ENCODE measurements at regions not wholly inside any gene's neighbourhood (a gene's known extent, or its start where the extent isn't known, plus 50 kb on each side); places are given as distances from the start of the nearest gene placed in this dataset.

DNA sequence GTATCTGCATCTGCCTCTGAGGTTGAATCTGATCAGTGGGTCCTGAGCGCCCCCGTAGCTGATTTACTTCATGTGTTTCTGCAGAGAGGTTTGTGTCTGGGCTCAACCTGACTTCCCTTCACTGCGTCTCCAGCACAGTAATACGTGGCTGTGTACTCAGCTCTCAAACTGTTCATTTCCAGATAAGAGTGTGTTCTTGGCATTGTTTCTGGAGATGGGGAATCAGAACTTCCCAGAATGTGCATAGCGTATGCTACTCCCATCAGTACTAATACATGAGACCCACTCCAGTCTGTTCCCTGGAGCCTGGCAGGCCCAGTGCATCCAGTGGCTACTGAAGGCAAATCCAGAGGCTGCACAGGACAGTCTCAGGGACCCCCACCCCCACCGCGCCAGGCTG lies 1297.2 kb downstream of the TMEM121 start (continued):
- no peak for TF ChIP-seq NAIF1 (CRISPR knock-in tag; IDR thresholded peaks at IDR 0.05; ENCODE audit: borderline replicate concordance)
- TF ChIP-seq BRCA1 (CRISPR knock-in tag; IDR thresholded peaks at IDR 0.05), result no peak
- TF ChIP-seq ZNF614 (CRISPR knock-in tag; IDR thresholded peaks at IDR 0.05; ENCODE audit: borderline replicate concordance), result no peak

DNA sequence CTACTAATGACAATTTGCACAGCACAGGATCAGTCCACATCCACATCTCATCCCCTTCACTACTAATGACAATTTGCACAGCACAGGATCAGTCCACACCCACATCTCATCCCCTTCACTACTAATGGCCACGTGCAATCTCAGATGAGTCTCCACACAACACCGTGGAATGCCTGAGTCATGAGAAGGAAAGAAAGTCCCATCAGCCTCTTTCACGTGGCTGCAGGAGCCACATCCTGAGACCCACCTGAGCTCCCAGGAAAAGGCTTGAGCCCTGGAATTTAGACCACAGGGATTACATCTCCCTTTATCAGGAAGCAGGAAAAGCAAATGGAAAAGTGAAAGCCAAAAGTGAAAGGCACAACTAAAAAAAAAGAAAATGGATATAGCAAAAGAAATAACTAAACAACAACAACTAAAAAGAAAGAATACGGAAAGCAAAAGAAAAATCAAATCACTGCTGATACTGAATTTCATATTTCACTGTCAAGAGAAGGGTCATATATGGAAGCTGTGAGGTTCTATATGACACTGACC lies 1300.5 kb downstream of the TMEM121 start:
- no peak overlapping the region for H3K4me3 ChIP-seq (replicated peaks in 1 of 3; ENCODE audit: insufficient read depth in 1 of 3, low read depth in 2 of 3, low read length in 3 of 3)
- peaks cover 7% of the 10 kb centered on the region; the same call in 1 of the 2 replicates for H3K9me3 ChIP-seq (ENCODE audit: low read length)
- no peak overlapping the region for H3K27ac ChIP-seq (ENCODE audit: extremely low read length, insufficient read depth, low read length)
- no TSS peak for BruUV-seq (replicated peaks)
- DNase-seq (ENCODE audit: low spot score) (no peak), FAIRE-seq (no peak), ATAC-seq (no peak)
- H3K79me2 ChIP-seq (ENCODE audit: insufficient read depth, low read length), result no peaks in the 10 kb centered on the region
- TF ChIP-seq PHF5A (CRISPR knock-in tag; IDR thresholded peaks at IDR 0.05; ENCODE audit: low read depth, unreplicated experiment) (no peak), HIVEP1 (CRISPR knock-in tag; IDR thresholded peaks at IDR 0.05) (no peak), EP300 (IDR thresholded peaks at IDR 0.05; ENCODE audit: low read depth in 2 of 2, low read length in 2 of 2) (no peak), EP300 (CRISPR knock-in tag; IDR thresholded peaks at IDR 0.05; ENCODE audit: borderline replicate concordance) (no peak)
- TF ChIP-seq, protein P1, sequence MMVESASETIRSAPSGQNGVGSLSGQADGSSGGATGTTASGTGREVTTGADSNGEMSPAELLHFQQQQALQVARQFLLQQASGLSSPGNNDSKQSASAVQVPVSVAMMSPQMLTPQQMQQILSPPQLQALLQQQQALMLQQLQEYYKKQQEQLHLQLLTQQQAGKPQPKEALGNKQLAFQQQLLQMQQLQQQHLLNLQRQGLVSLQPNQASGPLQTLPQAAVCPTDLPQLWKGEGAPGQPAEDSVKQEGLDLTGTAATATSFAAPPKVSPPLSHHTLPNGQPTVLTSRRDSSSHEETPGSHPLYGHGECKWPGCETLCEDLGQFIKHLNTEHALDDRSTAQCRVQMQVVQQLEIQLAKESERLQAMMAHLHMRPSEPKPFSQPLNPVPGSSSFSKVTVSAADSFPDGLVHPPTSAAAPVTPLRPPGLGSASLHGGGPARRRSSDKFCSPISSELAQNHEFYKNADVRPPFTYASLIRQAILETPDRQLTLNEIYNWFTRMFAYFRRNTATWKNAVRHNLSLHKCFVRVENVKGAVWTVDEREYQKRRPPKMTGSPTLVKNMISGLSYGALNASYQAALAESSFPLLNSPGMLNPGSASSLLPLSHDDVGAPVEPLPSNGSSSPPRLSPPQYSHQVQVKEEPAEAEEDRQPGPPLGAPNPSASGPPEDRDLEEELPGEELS (CRISPR knock-in tag; IDR thresholded peaks at IDR 0.05), result no peak
- TF ChIP-seq, protein P2, sequence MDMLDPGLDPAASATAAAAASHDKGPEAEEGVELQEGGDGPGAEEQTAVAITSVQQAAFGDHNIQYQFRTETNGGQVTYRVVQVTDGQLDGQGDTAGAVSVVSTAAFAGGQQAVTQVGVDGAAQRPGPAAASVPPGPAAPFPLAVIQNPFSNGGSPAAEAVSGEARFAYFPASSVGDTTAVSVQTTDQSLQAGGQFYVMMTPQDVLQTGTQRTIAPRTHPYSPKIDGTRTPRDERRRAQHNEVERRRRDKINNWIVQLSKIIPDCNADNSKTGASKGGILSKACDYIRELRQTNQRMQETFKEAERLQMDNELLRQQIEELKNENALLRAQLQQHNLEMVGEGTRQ (IDR thresholded peaks at IDR 0.05; ENCODE audit: low read depth, low read length), result no peak
- TF ChIP-seq, protein P2 (CRISPR knock-in tag; IDR thresholded peaks at IDR 0.05; ENCODE audit: borderline replicate concordance), result no peak
- in situ Hi-C loops (cut with HindIII; ENCODE audit: extremely low pct_ligation_motif_present, low pct_unique_long_range_greater_than_20kb) (no loop called here), intact Hi-C loops (cut with micrococcal nuclease; ENCODE audit: unreplicated experiment) (no loop called here)
- no peaks in the 10 kb centered on the region for H3K4me1 ChIP-seq (ENCODE audit: insufficient read depth, low read length)
- peaks cover 0 to 6% of the 10 kb centered on the region in 2 experiments; a peak in 1 of 5 replicates for H3K27me3 ChIP-seq (ENCODE audit: control insufficient read depth in 1 of 2, insufficient read depth in 2 of 2, low read length in 2 of 2)
- H4K20me1 ChIP-seq (ENCODE audit: insufficient read depth, low read length), result no peaks in the 10 kb centered on the region
- H3K9ac ChIP-seq (ENCODE audit: insufficient read depth, low read depth, low read length), result no peak overlapping the region
- ChIA-PET CTCF (ENCODE audit: low intra/inter-chr PET ratio, low total read pairs) (no interaction called here), POLR2A (no interaction called here)
- H2AFZ ChIP-seq (ENCODE audit: low read length), result no peak overlapping the region
- no peak overlapping the region for H3K4me2 ChIP-seq (ENCODE audit: low read depth, low read length)
- H3K36me3 ChIP-seq (replicated peaks in 1 of 2; ENCODE audit: control insufficient read depth in 1 of 2, insufficient read depth in 2 of 2, low read length in 2 of 2), result no peaks in the 10 kb centered on the region
- WGBS (ENCODE audit: low lambda C conversion rate), result 3% methylated on average over 4 of the region's 4 CpGs

Measured in HepG2 (cell line).